SIG-M5 (cell line): ENCODE measurements at regions not wholly inside any gene's neighbourhood (a gene's known extent, or its start where the extent isn't known, plus 50 kb on each side); places are given as distances from the start of the nearest gene placed in this dataset.
A peak's percentile ranks its signal among the peaks of the same experiment; 100 is the strongest.
"Not testable (repeated sequence)": the region's sequence is repeated elsewhere in the genome, so short reads cannot be mapped to it uniquely, and the experiment has no call there.

ENCODE experiments used
- DNase-seq: peaks from one replicate; lab custom pipeline; 2025; lab: John Stamatoyannopoulos, UW

GRCh38 chr11:86147004-86147403, 78.1 kb upstream of the PICALM start:
- DNase-seq: no peak

- DNase-seq: no peak
Measured at GRCh38 chr11:86145439-86146156, 76.7 kb upstream of the PICALM start.

GRCh38 chr11:86144846-86145245, 76.0 kb upstream of the PICALM start:
- DNase-seq: no peak

- DNase-seq: not testable (repeated sequence)
Measured at GRCh38 chr11:86144087-86144486, 75.2 kb upstream of the PICALM start.

- DNase-seq: no peak
Measured at GRCh38 chr11:86143087-86144030, 74.5 kb upstream of the PICALM start.

GRCh38 chr11:86142170-86142569, 73.3 kb upstream of the PICALM start:
- DNase-seq: no peak

- DNase-seq: no peak
Measured at GRCh38 chr11:86141727-86142126, 72.8 kb upstream of the PICALM start.

GRCh38 chr11:86140334-86140990, 71.6 kb upstream of the PICALM start:
- no peak for DNase-seq

GRCh38 chr11:86138958-86139357, 70.1 kb upstream of the PICALM start:
- peak; percentile 49 for DNase-seq

GRCh38 chr11:86136538-86136937, 67.7 kb upstream of the PICALM start:
- no peak for DNase-seq

- DNase-seq: no peak
Measured at GRCh38 chr11:86135319-86135714, 66.4 kb upstream of the PICALM start.

GRCh38 chr11:86134580-86135318, 65.9 kb upstream of the PICALM start:
- no peak for DNase-seq

GRCh38 chr11:86132667-86133249, 63.9 kb upstream of the PICALM start:
- DNase-seq: no peak

- no peak for DNase-seq
Measured at GRCh38 chr11:86129740-86130540, 61.1 kb upstream of the PICALM start.

GRCh38 chr11:86128914-86129313, 60.0 kb upstream of the PICALM start:
- DNase-seq: no peak

GRCh38 chr11:86126862-86127261, 58.0 kb upstream of the PICALM start:
- DNase-seq: no peak

- DNase-seq: no peak
Measured at GRCh38 chr11:86124251-86125233, 55.7 kb upstream of the PICALM start.

- no peak for DNase-seq
Measured at GRCh38 chr11:86122773-86123172, 53.9 kb upstream of the PICALM start.

- DNase-seq: no peak
Measured at GRCh38 chr11:86120807-86121206, 51.9 kb upstream of the PICALM start.
